Loucy (cell line): ENCODE measurements at regions not wholly inside any gene's neighbourhood (a gene's known extent, or its start where the extent isn't known, plus 50 kb on each side); places are given as distances from the start of the nearest gene placed in this dataset.

ENCODE experiments used
- H2AFZ ChIP-seq: fragments of 200-600 bp; sonication (generic); 2 replicates; pipeline ENCODE4 v1.6.0; 2016; ENCODE audit warnings: antibody characterized with exemption, mild to moderate bottlenecking, low read length, moderate library complexity
- H3F3A ChIP-seq: fragments of 200-600 bp; 2 replicates; pipeline ENCODE4 v1.6.0; 2016; ENCODE audit warnings: antibody characterized with exemption, low read depth, mild to moderate bottlenecking
- H3K27me3 ChIP-seq: fragments of 200-600 bp; sonication (generic); 2 replicates; pipeline ENCODE4 v1.6.1; 2014; ENCODE audit warnings: low read length, mild to moderate bottlenecking; ENCODE audit not compliant: insufficient read depth, poor library complexity, severe bottlenecking
- H3K36me3 ChIP-seq: fragments of 200-600 bp; sonication (generic); 2 replicates; pipeline ENCODE4 v1.6.1; 2016; ENCODE audit warnings: low read length; ENCODE audit not compliant: insufficient read depth
- H3K4me1 ChIP-seq: fragments of 200-600 bp; sonication (generic); 2 replicates; pipeline ENCODE4 v1.5.1; 2014; ENCODE audit warnings: low read length, mild to moderate bottlenecking; ENCODE audit not compliant: insufficient read depth, poor library complexity, severe bottlenecking
- H3K4me2 ChIP-seq: fragments of 200-600 bp; sonication (generic); 2 replicates; pipeline ENCODE4 v1.6.0; 2014; ENCODE audit warnings: antibody characterized with exemption, low read length, low read depth, mild to moderate bottlenecking; ENCODE audit not compliant: poor library complexity, severe bottlenecking
- H3K4me3 ChIP-seq: fragments of 200-600 bp; sonication (generic); 2 replicates; pipeline ENCODE4 v1.5.1; 2014; ENCODE audit warnings: low read length, mild to moderate bottlenecking, mixed read lengths; ENCODE audit not compliant: poor library complexity, severe bottlenecking
- H3K79me2 ChIP-seq: fragments of 200-600 bp; sonication (generic); 2 replicates; pipeline ENCODE4 v1.6.1; 2014; ENCODE audit warnings: low read length; ENCODE audit not compliant: insufficient read depth
- H3K9ac ChIP-seq: fragments of 200-600 bp; sonication (generic); 2 replicates; pipeline ENCODE4 v1.6.0; 2014; ENCODE audit warnings: mild to moderate bottlenecking, low read depth, low read length, moderate library complexity; ENCODE audit not compliant: poor library complexity, severe bottlenecking
- H3K9me2 ChIP-seq: fragments of 200-600 bp; sonication (generic); replicated peaks from 2 replicates; pipeline ENCODE4 v1.6.1; 2016; ENCODE audit warnings: low read depth, low read length, mixed read lengths
- H3K9me3 ChIP-seq: fragments of 200-600 bp; sonication (generic); 2 replicates; pipeline ENCODE4 v1.6.1; 2014; ENCODE audit warnings: mild to moderate bottlenecking, antibody characterized with exemption, low read length, low read depth; ENCODE audit not compliant: insufficient read depth
- H4K20me1 ChIP-seq: fragments of 200-600 bp; sonication (generic); 2 replicates; pipeline ENCODE4 v1.6.0; 2014; ENCODE audit warnings: antibody characterized with exemption, low read length, mild to moderate bottlenecking; ENCODE audit not compliant: insufficient read depth, poor library complexity, severe bottlenecking
- EZH2phosphoT487 ChIP-seq: fragments of 200-600 bp; IDR thresholded peaks from 2 replicates; pipeline ENCODE4 v1.6.1; 2018; ENCODE audit warnings: antibody characterized with exemption, mild to moderate bottlenecking, moderate library complexity, borderline replicate concordance
- TF ChIP-seq, protein P1 (sequence below): fragments of 200-600 bp; sonication (generic); conservative IDR thresholded peaks from 2 replicates; pipeline ENCODE4 v1.5.1; 2014; ENCODE audit warnings: mild to moderate bottlenecking, antibody characterized with exemption, low read length

DNA sequence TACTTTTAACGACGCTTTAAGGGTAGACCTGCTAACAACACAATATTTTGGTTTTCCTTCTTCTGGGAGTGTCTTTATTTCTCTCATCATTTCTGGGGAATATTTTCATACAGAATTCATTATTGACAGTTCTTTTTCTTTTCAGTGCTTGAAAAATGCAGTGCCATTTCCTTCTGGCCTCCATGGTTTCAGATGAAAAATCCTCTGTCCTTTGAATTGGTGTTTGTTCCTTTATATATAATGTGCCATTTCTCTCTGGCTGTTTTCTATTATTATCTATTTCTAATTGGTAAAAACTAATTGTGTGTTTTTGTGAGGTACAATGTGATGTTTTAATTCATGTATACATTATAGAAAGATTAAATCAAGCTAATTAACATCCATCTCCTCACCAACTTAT, 194.3 kb upstream of the S1PR3 start:
- Histone ChIP-seq H3F3A (no peaks in the 10 kb centered on the region), H3K4me1 (peaks cover 16% of the 10 kb centered on the region), H3K4me3 (no peak overlapping the region), H3K4me2 (no peak overlapping the region), H2AFZ (no peak overlapping the region), H3K9ac (no peak overlapping the region), H3K27me3 (no peaks in the 10 kb centered on the region), H3K9me2 (no peaks in the 10 kb centered on the region), H3K9me3 (no peaks in the 10 kb centered on the region), H3K36me3 (no peaks in the 10 kb centered on the region), H4K20me1 (no peaks in the 10 kb centered on the region), H3K79me2 (no peaks in the 10 kb centered on the region)
- TF ChIP-seq, protein P1, sequence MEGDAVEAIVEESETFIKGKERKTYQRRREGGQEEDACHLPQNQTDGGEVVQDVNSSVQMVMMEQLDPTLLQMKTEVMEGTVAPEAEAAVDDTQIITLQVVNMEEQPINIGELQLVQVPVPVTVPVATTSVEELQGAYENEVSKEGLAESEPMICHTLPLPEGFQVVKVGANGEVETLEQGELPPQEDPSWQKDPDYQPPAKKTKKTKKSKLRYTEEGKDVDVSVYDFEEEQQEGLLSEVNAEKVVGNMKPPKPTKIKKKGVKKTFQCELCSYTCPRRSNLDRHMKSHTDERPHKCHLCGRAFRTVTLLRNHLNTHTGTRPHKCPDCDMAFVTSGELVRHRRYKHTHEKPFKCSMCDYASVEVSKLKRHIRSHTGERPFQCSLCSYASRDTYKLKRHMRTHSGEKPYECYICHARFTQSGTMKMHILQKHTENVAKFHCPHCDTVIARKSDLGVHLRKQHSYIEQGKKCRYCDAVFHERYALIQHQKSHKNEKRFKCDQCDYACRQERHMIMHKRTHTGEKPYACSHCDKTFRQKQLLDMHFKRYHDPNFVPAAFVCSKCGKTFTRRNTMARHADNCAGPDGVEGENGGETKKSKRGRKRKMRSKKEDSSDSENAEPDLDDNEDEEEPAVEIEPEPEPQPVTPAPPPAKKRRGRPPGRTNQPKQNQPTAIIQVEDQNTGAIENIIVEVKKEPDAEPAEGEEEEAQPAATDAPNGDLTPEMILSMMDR = no peak
- TF ChIP-seq EZH2phosphoT487 = no peak

DNA sequence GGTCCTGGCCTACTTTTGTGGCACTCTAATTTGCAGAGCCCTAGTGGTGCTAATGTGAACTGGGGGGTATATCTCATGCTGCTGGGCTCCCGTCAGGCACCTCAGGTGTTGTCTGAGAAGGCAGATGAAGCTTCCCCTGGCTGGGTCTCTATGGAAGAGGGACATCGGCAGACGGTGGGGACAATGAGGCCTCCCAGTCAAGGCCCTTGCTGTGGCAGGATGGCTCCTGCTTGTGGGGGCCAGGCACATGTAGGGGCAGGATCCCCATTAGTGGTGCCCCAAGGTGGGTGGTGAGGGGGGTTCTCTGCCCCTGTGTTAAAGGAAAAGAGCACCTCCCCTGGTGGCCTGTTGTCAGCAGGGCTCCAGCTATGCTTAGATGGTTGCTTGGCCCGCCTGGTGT, 192.8 kb upstream of the S1PR3 start:
- Histone ChIP-seq H3K36me3 (no peaks in the 10 kb centered on the region), H3K4me3 (no peak overlapping the region), H3K27me3 (no peaks in the 10 kb centered on the region), H4K20me1 (no peaks in the 10 kb centered on the region), H3K4me2 (no peak overlapping the region), H3K79me2 (no peaks in the 10 kb centered on the region), H3K9me2 (no peaks in the 10 kb centered on the region), H3K4me1 (peaks cover 14% of the 10 kb centered on the region), H2AFZ (no peak overlapping the region), H3F3A (no peaks in the 10 kb centered on the region), H3K9me3 (no peaks in the 10 kb centered on the region), H3K9ac (no peak overlapping the region)
- TF ChIP-seq EZH2phosphoT487 = no peak
- TF ChIP-seq, protein P1 = no peak

DNA sequence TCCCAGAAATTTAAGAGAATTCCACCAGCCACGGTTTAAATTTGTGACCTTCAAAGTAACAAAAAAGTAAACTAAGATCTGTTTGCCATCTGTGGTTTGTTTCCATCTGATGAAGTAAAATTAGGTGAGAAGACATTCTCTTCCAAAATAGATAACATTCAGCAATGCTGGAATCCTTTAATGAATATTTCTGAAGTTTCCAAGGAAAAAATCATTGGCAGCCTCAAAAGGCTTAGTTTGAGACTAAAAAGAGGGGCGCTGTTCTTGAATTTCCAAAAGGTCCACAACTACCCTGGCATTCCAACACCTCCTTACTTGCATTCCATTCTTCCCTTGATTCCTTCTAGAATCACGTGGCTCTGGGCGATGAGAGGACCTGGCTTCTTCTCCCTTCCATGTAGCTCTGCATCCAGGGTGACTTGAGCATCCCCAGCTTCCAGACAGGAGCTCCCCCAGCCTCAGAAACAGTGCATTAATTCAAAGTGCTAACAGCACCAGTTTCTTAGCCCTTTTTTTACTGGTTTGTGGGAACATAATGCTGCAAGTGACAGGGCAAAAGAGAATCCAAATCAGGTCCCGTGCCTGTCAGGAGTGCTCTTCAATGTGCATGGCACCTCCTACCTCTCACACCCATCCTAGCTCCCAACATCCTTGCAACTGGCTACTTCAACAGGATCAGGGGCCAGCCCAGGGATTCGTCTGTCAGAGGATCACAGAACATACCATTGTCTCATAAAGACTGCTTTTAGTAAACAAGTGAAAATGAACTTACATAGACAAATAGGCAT, 191.5 kb upstream of the S1PR3 start:
- peaks cover 3% of the 10 kb centered on the region for H3K4me1 ChIP-seq
- no peaks in the 10 kb centered on the region for H3F3A ChIP-seq
- H2AFZ ChIP-seq = no peak overlapping the region
- H3K4me3 ChIP-seq = no peak overlapping the region
- no peak overlapping the region for H3K9ac ChIP-seq
- TF ChIP-seq, protein P1 = no peak
- TF ChIP-seq EZH2phosphoT487 = no peak
- no peak overlapping the region for H3K4me2 ChIP-seq
- no peaks in the 10 kb centered on the region for H3K27me3 ChIP-seq
- H3K9me3 ChIP-seq = no peaks in the 10 kb centered on the region
- H3K36me3 ChIP-seq = no peaks in the 10 kb centered on the region
- H4K20me1 ChIP-seq = no peaks in the 10 kb centered on the region
- no peaks in the 10 kb centered on the region for H3K79me2 ChIP-seq
- no peaks in the 10 kb centered on the region for H3K9me2 ChIP-seq
